WTC11 (cell line): ENCODE measurements at regions not wholly inside any gene's neighbourhood (a gene's known extent, or its start where the extent isn't known, plus 50 kb on each side); places are given as distances from the start of the nearest gene placed in this dataset.

Source experiments
- FOXK1 ChIP-seq: sonication (generic); formaldehyde crosslinking; IDR thresholded peaks from 2 replicates; pipeline ENCODE4 v1.8.0; 2022; ENCODE audit warnings: mild to moderate bottlenecking, moderate library complexity, missing genetic modification reagents
- NR1H2 ChIP-seq: sonication (generic); formaldehyde crosslinking; IDR thresholded peaks from 2 replicates; pipeline ENCODE4 v1.9.0; 2021; ENCODE audit warnings: mild to moderate bottlenecking, moderate library complexity, missing genetic modification reagents
- TF ChIP-seq, protein P1 (sequence below): fragments of 200-600 bp; IDR thresholded peaks from 2 replicates; pipeline ENCODE4 v1.8.0; 2022; ENCODE audit warnings: antibody characterized with exemption
- TF ChIP-seq, protein P2 (sequence below): sonication (generic); formaldehyde crosslinking; IDR thresholded peaks from 2 replicates; pipeline ENCODE4 v1.8.1; 2023; ENCODE audit warnings: mild to moderate bottlenecking, missing genetic modification reagents
- TF ChIP-seq, protein P3 (sequence below): sonication (generic); formaldehyde crosslinking; IDR thresholded peaks from 2 replicates; pipeline ENCODE4 v1.8.1; 2022; ENCODE audit warnings: low read depth, mild to moderate bottlenecking, moderate library complexity, missing genetic modification reagents, borderline replicate concordance
- TF ChIP-seq, protein P4 (sequence below): sonication (generic); formaldehyde crosslinking; conservative IDR thresholded peaks from 2 replicates; pipeline ENCODE4 v1.8.1; 2023; ENCODE audit warnings: mild to moderate bottlenecking, low read depth, missing genetic modification reagents, moderate library complexity

DNA sequence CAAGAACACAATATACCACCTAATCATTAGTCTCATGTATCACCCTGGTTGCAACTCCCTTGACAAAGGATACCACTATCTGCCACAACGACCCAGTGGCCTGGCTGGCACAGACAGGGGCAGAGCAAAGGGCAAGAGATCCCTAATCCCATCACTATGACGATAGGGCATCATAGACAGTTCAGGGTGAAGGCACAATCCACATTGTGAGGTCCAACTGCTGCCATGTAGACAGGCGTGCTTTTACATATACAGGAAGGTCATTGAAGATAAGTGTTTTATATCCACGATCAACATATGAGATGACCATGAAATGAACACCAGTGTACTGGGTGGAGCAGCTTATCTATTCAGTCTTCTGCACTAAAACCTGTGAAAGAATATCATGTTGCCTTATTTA is 94.6 kb downstream of the IGLL1 start:
- TF ChIP-seq, protein P1, sequence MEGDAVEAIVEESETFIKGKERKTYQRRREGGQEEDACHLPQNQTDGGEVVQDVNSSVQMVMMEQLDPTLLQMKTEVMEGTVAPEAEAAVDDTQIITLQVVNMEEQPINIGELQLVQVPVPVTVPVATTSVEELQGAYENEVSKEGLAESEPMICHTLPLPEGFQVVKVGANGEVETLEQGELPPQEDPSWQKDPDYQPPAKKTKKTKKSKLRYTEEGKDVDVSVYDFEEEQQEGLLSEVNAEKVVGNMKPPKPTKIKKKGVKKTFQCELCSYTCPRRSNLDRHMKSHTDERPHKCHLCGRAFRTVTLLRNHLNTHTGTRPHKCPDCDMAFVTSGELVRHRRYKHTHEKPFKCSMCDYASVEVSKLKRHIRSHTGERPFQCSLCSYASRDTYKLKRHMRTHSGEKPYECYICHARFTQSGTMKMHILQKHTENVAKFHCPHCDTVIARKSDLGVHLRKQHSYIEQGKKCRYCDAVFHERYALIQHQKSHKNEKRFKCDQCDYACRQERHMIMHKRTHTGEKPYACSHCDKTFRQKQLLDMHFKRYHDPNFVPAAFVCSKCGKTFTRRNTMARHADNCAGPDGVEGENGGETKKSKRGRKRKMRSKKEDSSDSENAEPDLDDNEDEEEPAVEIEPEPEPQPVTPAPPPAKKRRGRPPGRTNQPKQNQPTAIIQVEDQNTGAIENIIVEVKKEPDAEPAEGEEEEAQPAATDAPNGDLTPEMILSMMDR, result no peak
- TF ChIP-seq, protein P2, sequence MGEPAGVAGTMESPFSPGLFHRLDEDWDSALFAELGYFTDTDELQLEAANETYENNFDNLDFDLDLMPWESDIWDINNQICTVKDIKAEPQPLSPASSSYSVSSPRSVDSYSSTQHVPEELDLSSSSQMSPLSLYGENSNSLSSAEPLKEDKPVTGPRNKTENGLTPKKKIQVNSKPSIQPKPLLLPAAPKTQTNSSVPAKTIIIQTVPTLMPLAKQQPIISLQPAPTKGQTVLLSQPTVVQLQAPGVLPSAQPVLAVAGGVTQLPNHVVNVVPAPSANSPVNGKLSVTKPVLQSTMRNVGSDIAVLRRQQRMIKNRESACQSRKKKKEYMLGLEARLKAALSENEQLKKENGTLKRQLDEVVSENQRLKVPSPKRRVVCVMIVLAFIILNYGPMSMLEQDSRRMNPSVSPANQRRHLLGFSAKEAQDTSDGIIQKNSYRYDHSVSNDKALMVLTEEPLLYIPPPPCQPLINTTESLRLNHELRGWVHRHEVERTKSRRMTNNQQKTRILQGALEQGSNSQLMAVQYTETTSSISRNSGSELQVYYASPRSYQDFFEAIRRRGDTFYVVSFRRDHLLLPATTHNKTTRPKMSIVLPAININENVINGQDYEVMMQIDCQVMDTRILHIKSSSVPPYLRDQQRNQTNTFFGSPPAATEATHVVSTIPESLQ (CRISPR knock-in tag), result no peak
- no peak for TF ChIP-seq NR1H2 (CRISPR knock-in tag)
- TF ChIP-seq, protein P3, sequence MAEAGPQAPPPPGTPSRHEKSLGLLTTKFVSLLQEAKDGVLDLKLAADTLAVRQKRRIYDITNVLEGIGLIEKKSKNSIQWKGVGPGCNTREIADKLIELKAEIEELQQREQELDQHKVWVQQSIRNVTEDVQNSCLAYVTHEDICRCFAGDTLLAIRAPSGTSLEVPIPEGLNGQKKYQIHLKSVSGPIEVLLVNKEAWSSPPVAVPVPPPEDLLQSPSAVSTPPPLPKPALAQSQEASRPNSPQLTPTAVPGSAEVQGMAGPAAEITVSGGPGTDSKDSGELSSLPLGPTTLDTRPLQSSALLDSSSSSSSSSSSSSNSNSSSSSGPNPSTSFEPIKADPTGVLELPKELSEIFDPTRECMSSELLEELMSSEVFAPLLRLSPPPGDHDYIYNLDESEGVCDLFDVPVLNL (CRISPR knock-in tag), result no peak
- no peak for TF ChIP-seq FOXK1
- TF ChIP-seq, protein P4, sequence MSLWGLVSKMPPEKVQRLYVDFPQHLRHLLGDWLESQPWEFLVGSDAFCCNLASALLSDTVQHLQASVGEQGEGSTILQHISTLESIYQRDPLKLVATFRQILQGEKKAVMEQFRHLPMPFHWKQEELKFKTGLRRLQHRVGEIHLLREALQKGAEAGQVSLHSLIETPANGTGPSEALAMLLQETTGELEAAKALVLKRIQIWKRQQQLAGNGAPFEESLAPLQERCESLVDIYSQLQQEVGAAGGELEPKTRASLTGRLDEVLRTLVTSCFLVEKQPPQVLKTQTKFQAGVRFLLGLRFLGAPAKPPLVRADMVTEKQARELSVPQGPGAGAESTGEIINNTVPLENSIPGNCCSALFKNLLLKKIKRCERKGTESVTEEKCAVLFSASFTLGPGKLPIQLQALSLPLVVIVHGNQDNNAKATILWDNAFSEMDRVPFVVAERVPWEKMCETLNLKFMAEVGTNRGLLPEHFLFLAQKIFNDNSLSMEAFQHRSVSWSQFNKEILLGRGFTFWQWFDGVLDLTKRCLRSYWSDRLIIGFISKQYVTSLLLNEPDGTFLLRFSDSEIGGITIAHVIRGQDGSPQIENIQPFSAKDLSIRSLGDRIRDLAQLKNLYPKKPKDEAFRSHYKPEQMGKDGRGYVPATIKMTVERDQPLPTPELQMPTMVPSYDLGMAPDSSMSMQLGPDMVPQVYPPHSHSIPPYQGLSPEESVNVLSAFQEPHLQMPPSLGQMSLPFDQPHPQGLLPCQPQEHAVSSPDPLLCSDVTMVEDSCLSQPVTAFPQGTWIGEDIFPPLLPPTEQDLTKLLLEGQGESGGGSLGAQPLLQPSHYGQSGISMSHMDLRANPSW (CRISPR knock-in tag), result no peak
